ENCODE measurements at regions not wholly inside any gene's neighbourhood (a gene's known extent, or its start where the extent isn't known, plus 50 kb on each side); places are given as distances from the start of the nearest gene placed in this dataset.

DNA sequence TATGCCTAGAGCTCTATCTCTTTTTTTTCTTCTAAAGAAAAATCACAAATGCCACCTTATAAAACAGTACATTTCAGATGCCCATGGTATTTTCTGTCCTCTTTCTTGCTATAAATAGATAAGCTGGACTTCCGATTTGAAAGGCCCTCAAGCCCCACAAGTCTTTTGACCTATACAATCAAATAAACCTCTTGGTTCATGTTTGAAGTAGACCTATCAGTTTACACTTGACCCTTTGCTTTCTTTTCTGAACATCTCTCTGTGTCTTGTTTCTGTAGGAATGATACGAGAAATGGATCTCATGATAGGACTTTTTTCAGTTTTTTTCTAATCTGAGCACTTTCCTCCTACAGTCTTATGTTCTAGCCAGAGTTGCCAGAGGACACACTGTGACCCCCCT is 327.2 kb downstream of the SOX9 start:
- H3K36me3 ChIP-seq, result no peaks in the 10 kb centered on the region
- ATAC-seq (no peak), DNase-seq (no peak)
- H3K27ac ChIP-seq, result no peak overlapping the region
- intact Hi-C loops (cut with DNase I), result no loop called here
- no peaks in the 10 kb centered on the region for H3K4me1 ChIP-seq
- 67 to 72% (median 68%) methylated on average over 2 of the region's 2 CpGs for WGBS, 4 donors
- peaks cover 0 to 11% (median 0%) of the 10 kb centered on the region in 9 donors for H3K27me3 ChIP-seq
- no peak overlapping the region for H3K4me3 ChIP-seq
- no peak for TF ChIP-seq POLR2A (IDR thresholded peaks at IDR 0.05)
- TF ChIP-seq, protein P1, sequence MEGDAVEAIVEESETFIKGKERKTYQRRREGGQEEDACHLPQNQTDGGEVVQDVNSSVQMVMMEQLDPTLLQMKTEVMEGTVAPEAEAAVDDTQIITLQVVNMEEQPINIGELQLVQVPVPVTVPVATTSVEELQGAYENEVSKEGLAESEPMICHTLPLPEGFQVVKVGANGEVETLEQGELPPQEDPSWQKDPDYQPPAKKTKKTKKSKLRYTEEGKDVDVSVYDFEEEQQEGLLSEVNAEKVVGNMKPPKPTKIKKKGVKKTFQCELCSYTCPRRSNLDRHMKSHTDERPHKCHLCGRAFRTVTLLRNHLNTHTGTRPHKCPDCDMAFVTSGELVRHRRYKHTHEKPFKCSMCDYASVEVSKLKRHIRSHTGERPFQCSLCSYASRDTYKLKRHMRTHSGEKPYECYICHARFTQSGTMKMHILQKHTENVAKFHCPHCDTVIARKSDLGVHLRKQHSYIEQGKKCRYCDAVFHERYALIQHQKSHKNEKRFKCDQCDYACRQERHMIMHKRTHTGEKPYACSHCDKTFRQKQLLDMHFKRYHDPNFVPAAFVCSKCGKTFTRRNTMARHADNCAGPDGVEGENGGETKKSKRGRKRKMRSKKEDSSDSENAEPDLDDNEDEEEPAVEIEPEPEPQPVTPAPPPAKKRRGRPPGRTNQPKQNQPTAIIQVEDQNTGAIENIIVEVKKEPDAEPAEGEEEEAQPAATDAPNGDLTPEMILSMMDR (IDR thresholded peaks at IDR 0.05), result no peak
- no peaks in the 10 kb centered on the region for H3K9me3 ChIP-seq

DNA sequence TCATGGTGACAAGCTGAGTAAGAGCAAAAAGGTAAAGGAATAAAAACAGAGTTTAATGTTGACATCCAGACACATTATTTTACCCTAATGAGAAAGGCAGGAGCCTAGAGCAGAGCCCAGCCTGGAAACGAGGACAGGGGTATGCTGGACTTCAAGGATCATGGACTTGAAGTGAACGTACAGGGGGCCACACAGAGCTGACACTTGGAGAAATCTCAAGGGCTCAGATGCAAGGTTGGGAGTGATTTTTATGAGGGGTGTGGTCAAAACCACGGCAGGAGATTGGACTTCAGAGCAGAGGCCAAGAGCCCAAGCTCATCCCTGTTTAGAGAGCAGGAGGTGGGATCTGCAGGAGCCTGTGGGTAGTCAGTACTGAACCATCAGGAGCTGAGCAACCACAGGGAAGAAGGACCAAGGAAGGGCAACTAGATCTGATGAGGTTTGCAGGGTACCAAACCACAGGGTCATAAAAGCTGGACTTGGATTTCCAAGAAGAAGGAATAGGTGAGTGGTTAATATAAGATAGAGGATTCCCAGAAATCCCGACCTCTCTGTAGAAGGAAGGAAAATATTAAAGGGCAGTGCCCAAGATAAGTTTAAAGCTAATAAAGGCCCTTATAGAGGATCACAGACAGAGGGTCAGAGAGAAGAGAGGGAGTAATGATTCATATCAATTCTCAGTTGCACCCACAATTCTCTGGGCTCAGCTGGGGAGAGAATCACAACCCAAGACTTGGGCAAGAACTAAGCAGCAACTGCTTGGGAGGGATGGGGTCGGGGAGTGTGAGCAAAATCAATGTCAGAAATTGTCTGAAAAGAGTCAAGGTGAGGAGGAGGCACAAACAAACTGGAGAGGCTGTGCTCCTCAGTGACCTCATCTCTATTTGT is 331.7 kb downstream of the SOX9 start:
- Histone ChIP-seq H3K4me3 (no peak overlapping the region), H3K9me3 (no peaks in the 10 kb centered on the region), H3K36me3 (no peaks in the 10 kb centered on the region), H3K27ac (no peak overlapping the region), H3K27me3 (peaks cover 0 to 6% (median 0%) of the 10 kb centered on the region in 9 donors), H3K4me1 (no peaks in the 10 kb centered on the region)
- intact Hi-C loops (cut with DNase I), result no loop called here
- DNase-seq, result no peak
- ATAC-seq, result no peak
- 64 to 70% (median 67%) methylated on average over 5 of the region's 5 CpGs for WGBS, 4 donors
- TF ChIP-seq, protein P1 (IDR thresholded peaks at IDR 0.05), result no peak
- no peak for TF ChIP-seq POLR2A (IDR thresholded peaks at IDR 0.05)

DNA sequence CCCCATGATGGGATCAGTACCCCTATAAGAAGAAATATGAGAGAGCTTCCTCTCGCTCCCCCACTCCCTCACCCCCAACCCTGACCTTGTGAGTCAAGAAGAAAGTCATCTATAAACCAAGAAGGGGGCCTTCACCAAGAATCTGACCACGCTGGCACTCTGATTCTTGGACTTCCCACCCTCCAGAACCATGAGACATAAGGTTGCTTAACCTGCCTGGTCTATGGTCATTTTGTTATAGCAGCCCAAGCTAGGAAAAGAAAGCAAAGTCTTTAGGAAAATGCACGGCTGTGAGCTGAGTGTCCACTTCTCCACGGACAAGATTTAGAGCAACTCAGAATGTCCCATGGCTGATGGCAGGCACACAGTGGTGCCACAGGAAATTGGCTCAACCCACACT is 333.5 kb downstream of the SOX9 start:
- no peaks in the 10 kb centered on the region for H3K36me3 ChIP-seq
- no peak for DNase-seq
- H3K4me1 ChIP-seq, result no peaks in the 10 kb centered on the region
- TF ChIP-seq POLR2A (IDR thresholded peaks at IDR 0.05), result no peak
- TF ChIP-seq, protein P1 (IDR thresholded peaks at IDR 0.05), result no peak
- ATAC-seq, result no peak
- WGBS, 4 donors, result 87 to 95% (median 90%) methylated on average over 4 of the region's 4 CpGs
- H3K4me3 ChIP-seq, result no peak overlapping the region
- intact Hi-C loops (cut with DNase I), result no loop called here
- peaks cover 0 to 7% (median 0%) of the 10 kb centered on the region in 9 donors for H3K27me3 ChIP-seq
- no peaks in the 10 kb centered on the region for H3K9me3 ChIP-seq
- no peak overlapping the region for H3K27ac ChIP-seq

DNA sequence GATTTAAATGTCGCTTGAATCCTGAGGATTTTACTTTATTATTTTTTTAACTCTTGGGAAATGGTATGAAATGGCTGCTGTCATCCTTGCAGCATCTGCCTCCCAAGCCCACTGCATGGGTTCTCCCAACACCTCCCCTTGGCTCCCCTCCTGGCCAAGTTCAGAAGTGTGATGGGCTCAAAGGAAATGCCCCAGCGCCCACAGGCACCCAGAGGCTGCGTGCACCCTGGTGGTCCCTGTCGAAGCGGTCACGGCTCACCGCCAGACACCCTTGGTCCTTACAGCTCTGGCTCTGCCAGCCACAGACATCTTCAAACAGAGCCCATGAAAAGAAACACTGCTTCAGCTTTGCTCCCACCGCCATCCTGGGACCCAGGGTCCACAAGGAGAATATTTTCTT is 334.7 kb downstream of the SOX9 start:
- no peak for DNase-seq
- ATAC-seq, result no peak
- Histone ChIP-seq H3K27ac (no peak overlapping the region), H3K9me3 (no peaks in the 10 kb centered on the region), H3K4me3 (no peak overlapping the region), H3K36me3 (no peaks in the 10 kb centered on the region), H3K4me1 (no peaks in the 10 kb centered on the region), H3K27me3 (peaks cover 0 to 7% (median 0%) of the 10 kb centered on the region in 9 donors)
- 76 to 85% (median 82%) methylated on average over 8 of the region's 8 CpGs for WGBS, 4 donors
- intact Hi-C loops (cut with DNase I), result no loop called here
- TF ChIP-seq POLR2A (IDR thresholded peaks at IDR 0.05), result no peak
- TF ChIP-seq, protein P1 (IDR thresholded peaks at IDR 0.05), result no peak

All from heart left ventricle (tissue), 16 donors.